ENCODE measurements at regions not wholly inside any gene's neighbourhood (a gene's known extent, or its start where the extent isn't known, plus 50 kb on each side); places are given as distances from the start of the nearest gene placed in this dataset.
"Not testable (repeated sequence)": the region's sequence is repeated elsewhere in the genome, so short reads cannot be mapped to it uniquely, and the experiment has no call there.

DNA sequence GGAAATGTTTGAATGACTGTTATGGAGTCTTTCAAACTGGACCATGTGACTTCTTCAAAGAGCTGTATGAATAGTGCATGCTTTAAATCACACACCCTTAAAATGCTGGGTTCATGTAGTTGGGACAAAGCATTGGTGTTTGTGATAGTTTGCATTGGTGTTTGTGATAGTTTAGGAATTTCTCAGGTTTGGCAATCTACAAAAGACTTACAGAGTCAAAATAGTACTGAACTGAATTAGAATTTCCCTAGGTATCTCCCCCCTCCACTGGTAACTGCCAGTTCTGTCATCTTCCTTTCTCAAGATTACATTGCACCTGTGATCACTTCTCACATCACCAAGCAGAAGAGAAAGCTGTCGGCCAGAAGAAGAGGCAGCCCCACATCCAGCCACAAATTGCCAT lies 261.1 kb downstream of the GATA3 start:
- no peak for DNase-seq

- no peak for DNase-seq
These were observed 261.8 kb downstream of the GATA3 start for GRCh38 chr10:8316284-8316683.

GRCh38 chr10:8318429-8318828 lies 263.9 kb downstream of the GATA3 start:
- not testable (repeated sequence) for DNase-seq

DNA sequence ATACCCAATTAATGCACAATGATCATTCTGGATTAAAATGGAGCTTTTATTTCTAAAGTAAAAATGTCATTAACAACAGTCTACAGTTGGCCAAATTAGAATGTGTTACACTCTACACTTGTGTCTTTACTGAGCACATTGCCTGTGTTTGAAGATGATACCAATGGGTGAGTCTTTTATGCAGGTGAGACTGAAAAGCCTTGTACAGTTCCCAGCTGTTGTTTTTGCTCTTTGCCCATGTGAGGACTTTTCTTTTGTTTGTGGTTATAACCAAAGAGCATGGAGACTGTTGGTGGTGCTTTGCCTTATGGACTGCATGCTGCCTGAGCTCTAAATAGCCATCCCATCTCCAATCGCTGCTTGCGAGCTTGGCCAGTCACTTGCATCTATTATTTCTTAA lies 264.5 kb downstream of the GATA3 start:
- no peak for DNase-seq

DNA sequence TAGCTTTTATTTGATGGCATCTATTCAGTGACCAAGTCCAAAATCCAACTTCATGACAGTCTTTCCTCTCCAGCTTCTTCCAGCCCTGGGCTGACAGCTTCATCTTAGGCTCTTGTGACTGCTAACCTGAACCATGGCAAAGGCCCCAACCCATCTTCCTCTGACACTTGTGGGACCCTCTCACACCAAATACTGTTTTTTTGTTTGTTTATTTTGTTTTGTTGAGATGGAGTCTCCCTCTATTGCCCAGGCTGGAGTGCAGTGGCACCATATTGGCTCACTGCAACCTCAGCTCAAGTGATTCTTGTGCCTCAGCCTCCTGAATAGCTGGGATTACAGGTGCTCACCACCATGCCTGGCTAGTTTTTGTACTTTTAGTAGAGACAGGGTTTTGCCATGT lies 265.2 kb downstream of the GATA3 start:
- DNase-seq, result no peak

GRCh38 chr10:8321990-8322389 lies 267.5 kb downstream of the GATA3 start:
- no peak for DNase-seq

DNA sequence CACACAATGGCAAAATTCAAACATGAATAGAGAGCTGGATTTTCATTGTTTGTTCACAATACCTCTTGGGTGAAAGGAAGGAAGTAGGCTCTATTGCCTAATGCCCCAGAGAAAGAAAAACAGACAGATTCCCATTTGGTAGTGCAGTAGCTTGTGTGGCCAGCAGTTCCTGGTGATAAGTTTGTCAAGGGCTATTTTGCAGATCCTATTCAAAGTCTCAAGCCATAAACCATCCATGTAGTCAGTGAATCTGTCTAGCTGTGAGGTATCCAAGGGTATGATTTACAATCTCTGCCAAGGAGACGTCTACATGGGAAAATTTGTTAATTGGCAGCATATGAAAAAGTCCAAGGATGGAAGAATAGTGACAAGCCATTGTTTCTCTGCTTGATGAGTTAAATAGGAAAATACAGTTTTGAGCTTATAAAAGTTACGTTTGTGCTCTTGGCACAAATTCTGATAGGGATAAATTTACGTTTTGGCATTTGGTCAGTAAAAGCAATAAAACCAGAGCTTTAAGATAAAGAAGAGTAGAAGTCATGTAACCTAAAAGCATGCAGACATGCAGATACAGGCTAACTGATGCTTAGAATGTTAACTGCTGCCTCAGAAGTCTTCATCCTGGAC lies 269.1 kb downstream of the GATA3 start:
- no peak for DNase-seq

DNA sequence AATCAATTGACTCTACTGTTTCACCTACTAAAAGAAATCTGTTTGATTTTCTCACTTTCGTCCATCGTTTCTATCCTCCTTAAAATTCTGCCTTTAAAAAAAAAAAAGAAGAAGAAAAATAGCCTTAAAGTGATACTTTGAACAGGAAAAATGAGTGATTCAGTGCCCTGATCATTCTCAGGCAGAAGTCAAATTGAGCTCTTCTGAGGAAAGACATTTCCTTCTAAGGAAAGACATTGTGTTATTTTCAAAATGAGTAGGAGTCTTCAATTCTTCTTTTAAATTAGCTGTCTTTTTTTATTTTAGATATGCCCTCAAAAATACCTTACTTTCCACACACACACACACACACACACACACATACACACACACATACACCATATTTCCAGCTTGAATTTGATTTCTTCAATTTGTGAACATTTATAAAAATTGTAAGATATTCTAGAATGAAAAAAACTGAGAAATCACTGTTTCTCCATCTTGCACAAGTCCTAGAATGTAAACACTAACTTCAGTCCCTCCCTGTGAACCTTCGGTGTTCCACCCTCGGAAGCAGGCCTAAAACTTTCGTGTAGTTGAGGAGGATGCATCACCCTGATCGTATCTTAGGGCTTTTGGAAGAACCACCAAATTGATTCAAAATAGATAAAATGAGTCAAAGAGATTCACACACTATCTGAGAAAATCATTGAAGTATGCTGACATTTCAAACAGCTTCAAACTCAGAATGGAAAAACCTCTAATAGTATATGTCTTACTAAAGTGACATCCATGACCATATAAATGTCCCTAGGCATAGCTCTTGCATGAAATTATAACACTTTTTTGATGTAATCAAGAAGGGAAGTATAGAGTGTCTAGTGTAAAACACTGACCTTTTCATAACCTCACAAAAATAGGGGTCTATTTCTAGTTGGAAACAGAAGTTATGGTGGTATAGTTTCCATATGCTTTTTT lies 270.8 kb downstream of the GATA3 start:
- DNase-seq, result no peak

- DNase-seq, result no peak
These were observed 272.1 kb downstream of the GATA3 start for GRCh38 chr10:8326396-8327139.

DNA sequence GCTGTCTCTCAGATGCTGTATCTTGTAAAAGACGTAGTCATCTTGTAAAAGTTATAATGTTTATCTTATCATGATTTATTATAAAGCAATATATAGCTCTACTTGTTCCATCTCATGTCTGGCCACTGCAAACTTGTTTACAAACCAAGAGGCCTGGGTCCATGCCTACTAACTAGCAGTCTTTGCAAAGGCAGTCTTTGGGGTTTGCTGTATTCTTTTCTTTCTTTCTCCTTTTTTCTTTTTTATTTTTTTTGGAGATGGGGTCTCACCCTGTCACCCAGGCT lies 272.6 kb downstream of the GATA3 start:
- DNase-seq, result no peak

GRCh38 chr10:8331387-8331786 lies 276.9 kb downstream of the GATA3 start:
- DNase-seq, result no peak

DNA sequence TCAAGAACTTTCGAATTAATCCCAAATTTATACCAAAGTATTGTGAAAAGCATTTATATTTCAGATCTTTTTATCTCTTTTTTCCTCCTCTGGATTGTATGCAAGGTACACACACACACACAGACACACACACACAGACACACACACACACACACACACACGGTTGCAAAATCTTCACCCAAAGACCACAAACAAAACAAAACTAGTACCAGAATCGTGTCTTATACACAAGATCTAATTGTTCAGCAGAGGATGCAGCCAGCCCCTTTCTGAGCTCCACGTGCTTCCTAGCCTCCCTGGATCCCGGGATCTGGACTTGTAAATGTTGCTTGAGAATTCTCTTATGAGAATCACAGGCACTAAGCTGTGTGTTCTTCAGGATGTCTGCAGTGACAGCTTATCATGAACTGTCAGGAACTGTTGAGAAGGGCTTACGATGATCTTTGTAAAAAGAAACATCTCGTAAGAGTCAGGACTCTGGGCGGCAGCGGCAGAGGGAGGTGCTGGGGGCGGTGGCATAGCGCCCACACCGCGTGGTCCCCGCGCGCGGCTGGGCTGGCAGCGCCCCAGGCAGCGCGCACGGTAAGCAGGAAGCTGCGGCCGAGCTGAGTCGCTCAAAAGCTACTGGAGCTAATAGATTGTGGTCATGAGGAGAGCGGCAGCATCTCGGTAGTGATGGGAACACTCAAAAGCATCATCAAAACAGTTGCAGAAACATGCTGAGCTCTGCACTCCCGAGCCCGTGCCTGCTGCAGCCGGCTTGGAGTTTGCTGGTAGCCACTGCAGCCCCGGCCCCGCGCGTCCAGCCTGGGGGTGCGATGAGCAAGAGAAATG lies 277.6 kb downstream of the GATA3 start:
- no peak for DNase-seq

DNA sequence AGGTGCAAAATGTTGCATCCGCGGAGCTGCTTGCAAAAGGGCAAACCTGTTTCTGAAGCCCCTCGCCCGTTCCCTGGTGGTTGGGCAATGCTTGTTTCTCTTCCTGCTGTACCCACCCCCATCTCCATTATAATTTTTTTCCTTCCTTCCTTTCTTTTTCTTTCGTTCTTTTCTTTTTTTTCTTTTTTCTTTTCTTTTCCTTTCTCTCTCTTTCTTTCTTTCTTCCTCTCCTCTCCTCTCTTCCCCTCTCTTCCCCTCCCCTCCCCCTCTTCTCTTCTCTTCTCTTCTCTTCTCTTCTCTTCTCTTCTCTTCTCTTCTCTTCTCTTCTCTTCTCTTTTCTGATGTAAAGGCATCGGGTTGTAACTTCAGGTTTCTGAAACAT lies 278.2 kb downstream of the GATA3 start:
- no peak for DNase-seq

DNA sequence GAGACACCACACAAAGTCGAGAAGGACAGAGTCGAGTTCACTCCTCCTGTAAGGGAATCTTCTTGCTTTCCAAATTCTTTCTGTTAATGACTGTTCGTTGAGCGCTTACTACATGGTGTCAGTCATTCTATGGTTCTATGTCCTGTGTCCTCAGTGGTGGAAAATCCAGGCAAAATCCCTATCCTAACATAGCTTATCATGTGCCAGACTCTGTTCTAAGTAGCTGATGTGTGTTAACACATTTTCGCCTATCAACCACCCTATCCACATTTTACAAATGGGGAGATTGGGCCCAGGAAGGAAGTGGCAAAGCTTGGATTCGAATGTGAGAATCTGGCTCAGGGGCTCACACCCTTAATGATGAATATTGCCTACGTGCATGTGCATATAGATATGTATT lies 280.1 kb downstream of the GATA3 start:
- DNase-seq, result no peak

- no peak for DNase-seq
These were observed 282.3 kb downstream of the GATA3 start for GRCh38 chr10:8336629-8337331.

DNA sequence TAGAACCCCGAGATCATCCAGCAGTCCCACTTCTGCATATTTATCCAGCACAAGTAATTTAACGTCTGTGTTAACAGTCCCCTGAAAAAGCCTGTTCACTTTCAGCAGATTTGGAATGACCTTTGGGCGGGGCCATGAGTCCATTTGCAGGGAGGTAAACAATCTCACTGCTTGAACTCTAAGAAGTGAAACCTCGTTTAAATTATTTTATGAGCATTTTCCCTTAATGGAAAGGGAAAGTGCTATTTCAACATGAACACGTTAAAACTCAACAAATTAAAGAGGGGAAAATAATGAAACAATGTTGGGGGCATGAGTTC lies 282.8 kb downstream of the GATA3 start:
- DNase-seq, result no peak

GRCh38 chr10:8338177-8338766 lies 283.8 kb downstream of the GATA3 start:
- no peak for DNase-seq

DNA sequence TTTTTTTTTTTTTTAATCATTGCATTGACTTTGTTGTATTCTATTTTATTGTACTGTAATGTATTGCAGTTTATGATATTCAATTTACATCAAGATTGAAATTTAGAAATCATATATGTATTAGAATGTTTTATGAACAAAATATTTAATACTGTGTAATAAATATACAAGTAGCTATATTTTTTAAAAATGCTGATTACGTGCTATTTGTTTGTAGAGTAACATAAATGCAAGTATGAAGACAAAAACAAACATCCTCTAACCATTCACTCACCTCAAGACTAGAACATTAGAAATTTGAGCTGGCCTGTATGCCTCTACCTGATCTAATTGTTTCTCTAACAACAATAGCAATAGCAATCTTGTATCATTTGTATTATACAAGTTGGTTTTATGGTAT lies 290.3 kb downstream of the GATA3 start:
- no peak for DNase-seq

- DNase-seq, result no peak
These were observed 292.4 kb downstream of the GATA3 start for GRCh38 chr10:8346861-8347260.

DNA sequence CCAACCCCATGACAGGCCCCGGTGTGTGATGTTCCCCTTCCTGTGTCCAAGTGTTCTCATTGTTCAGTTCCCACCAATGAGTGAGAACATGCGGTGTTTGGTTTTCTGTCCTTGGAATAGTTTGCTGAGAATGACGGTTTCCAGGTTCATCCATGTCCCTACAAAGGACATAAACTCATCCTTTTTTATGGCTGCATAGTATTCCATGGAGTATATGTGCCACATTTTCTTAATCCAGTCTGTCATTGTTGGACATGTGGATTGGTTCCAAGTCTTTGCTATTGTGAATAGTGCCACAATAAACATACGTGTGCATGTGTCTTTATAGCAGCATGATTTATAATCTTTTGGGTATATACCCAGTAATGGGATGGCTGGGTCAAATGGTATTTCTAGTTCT lies 293.1 kb downstream of the GATA3 start:
- not testable (repeated sequence) for DNase-seq

DNA sequence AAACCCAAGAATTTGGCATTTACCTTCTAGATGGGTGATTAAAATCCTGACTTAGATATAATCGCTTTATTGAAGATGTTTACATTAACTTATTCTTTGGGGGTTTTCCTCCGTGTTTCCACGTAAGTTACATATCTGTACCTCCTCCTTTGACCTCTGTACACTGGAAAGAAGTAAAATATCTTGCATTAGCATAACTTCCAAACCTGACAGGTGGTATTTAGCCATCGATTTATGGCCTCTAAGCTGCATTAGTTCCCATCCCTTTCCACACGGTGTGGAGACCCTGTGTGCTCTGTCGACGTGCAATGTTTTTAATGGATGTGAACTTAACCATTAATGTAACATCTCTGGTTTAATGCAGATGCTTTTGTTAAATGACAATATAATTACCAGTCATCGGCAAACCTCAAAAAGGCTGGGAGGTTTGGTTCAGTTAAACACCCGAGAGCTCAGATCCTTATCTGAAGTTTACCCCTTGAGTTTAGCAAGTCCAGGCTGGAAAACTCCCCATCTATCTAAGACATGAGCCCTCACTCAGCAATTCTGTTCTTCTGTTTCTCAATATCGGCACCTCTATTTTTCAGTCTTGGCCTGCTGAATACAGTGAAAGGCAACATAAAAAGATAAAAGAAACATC lies 295.2 kb downstream of the GATA3 start:
- no peak for DNase-seq

All from COR-L47 (cell line).